ENCODE measurements at regions not wholly inside any gene's neighbourhood (a gene's known extent, or its start where the extent isn't known, plus 50 kb on each side); places are given as distances from the start of the nearest gene placed in this dataset.

DNA sequence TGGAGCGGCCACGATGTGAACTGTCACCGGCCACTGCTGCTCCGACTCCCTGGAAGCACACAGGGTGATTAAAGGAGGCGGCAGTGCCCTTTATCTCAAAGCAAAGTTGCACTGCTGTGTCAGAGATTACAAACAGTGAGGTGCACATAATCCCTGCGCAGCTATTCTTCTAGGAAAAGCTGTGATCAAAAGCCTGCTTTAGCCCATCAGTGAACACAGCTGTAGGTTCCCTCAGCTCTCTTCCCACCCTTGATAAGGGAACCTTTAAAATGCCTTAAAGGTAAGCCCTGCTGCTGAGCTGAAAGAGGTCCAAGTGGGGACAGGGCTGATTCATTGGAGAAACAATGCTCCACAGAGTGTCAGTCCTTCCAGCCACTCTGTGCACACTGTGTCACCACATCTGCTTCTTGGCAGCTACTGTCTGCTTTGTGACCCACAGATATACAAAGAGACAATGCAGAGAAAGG, 127.6 kb downstream of the EIF4E start:
- no peak overlapping the region for H3K9ac ChIP-seq (ENCODE audit: extremely low read depth, insufficient read length, low read length)
- H3K18ac ChIP-seq (ENCODE audit: insufficient read length, low read depth, low read length): no peak overlapping the region
- no peaks in the 10 kb centered on the region; a peak in 1 of 7 replicates for H3K36me3 Mint-ChIP-seq (ENCODE audit: insufficient read depth in 1 of 3, low read depth in 3 of 3)
- no peaks in the 10 kb centered on the region for H3K4me1 ChIP-seq (ENCODE audit: insufficient read depth, low read length)
- H3K79me2 ChIP-seq (ENCODE audit: insufficient read depth, low read length): no peaks in the 10 kb centered on the region
- H3K27ac ChIP-seq (ENCODE audit: insufficient read length, low read depth, low read length): no peak overlapping the region
- no peaks in the 10 kb centered on the region for H3K79me1 ChIP-seq (ENCODE audit: insufficient read depth, low read depth, low read length, poor library complexity, severe bottlenecking)
- no peak overlapping the region for H3T11ph ChIP-seq (ENCODE audit: low read length)
- no CpG with 5 or more reads among the region's 6 CpGs for WGBS (ENCODE audit: extremely low coverage, insufficient read length, low lambda C conversion rate)
- H2AFZ ChIP-seq (ENCODE audit: low read length): no peak overlapping the region
- no peaks in the 10 kb centered on the region for H3K23me2 ChIP-seq (ENCODE audit: insufficient read length, low read depth, low read length, poor library complexity, severe bottlenecking)
- peaks cover 5 to 9% of the 10 kb centered on the region in 2 experiments for H3K4me1 Mint-ChIP-seq
- no peaks in the 10 kb centered on the region; a peak in 1 of 5 replicates for H3K9me3 Mint-ChIP-seq
- H4K8ac ChIP-seq (replicated peaks; ENCODE audit: insufficient read length, low read depth, low read length): no peak overlapping the region
- H3K4me2 ChIP-seq (ENCODE audit: insufficient read depth, insufficient read length, low read length): no peak overlapping the region
- H4K91ac ChIP-seq (ENCODE audit: insufficient read length, low read depth, low read length): no peak overlapping the region
- H3K23ac ChIP-seq (ENCODE audit: insufficient read length, low read depth, low read length): no peak overlapping the region
- no peak for DNase-seq
- H2BK120ac ChIP-seq (ENCODE audit: low read depth, low read length, poor library complexity, severe bottlenecking): no peak overlapping the region
- H3K4me3 Mint-ChIP-seq: no peak overlapping the region
- H2BK15ac ChIP-seq (ENCODE audit: low read depth, low read length): no peak overlapping the region
- no peaks in the 10 kb centered on the region for H3K27me3 ChIP-seq (ENCODE audit: insufficient read depth, low read length)
- H2AK5ac ChIP-seq (ENCODE audit: insufficient read length, low read length): no peak overlapping the region
- H3K27ac Mint-ChIP-seq: no peak overlapping the region; a peak in 1 of 7 replicates
- no peak overlapping the region for H4K5ac ChIP-seq (ENCODE audit: insufficient read length, low read depth, low read length)
- H2BK20ac ChIP-seq (ENCODE audit: low read depth, low read length, poor library complexity, severe bottlenecking): no peak overlapping the region
- H2BK5ac ChIP-seq (ENCODE audit: insufficient read length, low read length): no peak overlapping the region
- no peak overlapping the region for H3K4ac ChIP-seq (ENCODE audit: low read depth, low read length)
- H3K27me3 Mint-ChIP-seq (ENCODE audit: low read depth): peaks cover 3% of the 10 kb centered on the region
- no peaks in the 10 kb centered on the region for H3K9me3 ChIP-seq (ENCODE audit: control insufficient read depth, low read depth, low read length)
- TF ChIP-seq, protein P1, sequence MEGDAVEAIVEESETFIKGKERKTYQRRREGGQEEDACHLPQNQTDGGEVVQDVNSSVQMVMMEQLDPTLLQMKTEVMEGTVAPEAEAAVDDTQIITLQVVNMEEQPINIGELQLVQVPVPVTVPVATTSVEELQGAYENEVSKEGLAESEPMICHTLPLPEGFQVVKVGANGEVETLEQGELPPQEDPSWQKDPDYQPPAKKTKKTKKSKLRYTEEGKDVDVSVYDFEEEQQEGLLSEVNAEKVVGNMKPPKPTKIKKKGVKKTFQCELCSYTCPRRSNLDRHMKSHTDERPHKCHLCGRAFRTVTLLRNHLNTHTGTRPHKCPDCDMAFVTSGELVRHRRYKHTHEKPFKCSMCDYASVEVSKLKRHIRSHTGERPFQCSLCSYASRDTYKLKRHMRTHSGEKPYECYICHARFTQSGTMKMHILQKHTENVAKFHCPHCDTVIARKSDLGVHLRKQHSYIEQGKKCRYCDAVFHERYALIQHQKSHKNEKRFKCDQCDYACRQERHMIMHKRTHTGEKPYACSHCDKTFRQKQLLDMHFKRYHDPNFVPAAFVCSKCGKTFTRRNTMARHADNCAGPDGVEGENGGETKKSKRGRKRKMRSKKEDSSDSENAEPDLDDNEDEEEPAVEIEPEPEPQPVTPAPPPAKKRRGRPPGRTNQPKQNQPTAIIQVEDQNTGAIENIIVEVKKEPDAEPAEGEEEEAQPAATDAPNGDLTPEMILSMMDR (conservative IDR thresholded peaks at IDR 0.05): no peak
- no peak overlapping the region for H3K14ac ChIP-seq (ENCODE audit: insufficient read depth, low read length)
- H3K56ac ChIP-seq (ENCODE audit: insufficient read length, low read depth, low read length): no peak overlapping the region
- H4K20me1 ChIP-seq (ENCODE audit: control insufficient read depth, insufficient read depth, insufficient read length): no peaks in the 10 kb centered on the region
- H2BK12ac ChIP-seq (ENCODE audit: insufficient read length, low read depth, low read length): no peak overlapping the region

Measured in H9 (cell line).